PFSK-1 (cell line): ENCODE measurements at regions not wholly inside any gene's neighbourhood (a gene's known extent, or its start where the extent isn't known, plus 50 kb on each side); places are given as distances from the start of the nearest gene placed in this dataset.

Source experiments
- FOXP2 ChIP-seq: optimal IDR thresholded peaks from 2 replicates; pipeline ENCODE3; 2011; ENCODE audit warnings: borderline replicate concordance, control low read depth, inconsistent platforms; ENCODE audit not compliant: insufficient read depth; ENCODE audit errors: extremely low read length, extremely low read depth
- POLR2AphosphoS5 ChIP-seq: IDR thresholded peaks from 2 replicates; pipeline ENCODE4 v1.6.1; 2012; ENCODE audit warnings: low read depth, mild to moderate bottlenecking, control low read depth, low read length, moderate library complexity
- SIN3A ChIP-seq: IDR thresholded peaks from 2 replicates; pipeline ENCODE4 v1.6.1; 2012; ENCODE audit warnings: mild to moderate bottlenecking, low read length, moderate library complexity, borderline replicate concordance; ENCODE audit not compliant: insufficient read depth
- TAF1 ChIP-seq: IDR thresholded peaks from 2 replicates; pipeline ENCODE4 v1.6.1; 2012; ENCODE audit warnings: low read length, control low read depth, borderline replicate concordance; ENCODE audit not compliant: insufficient read depth
- TF ChIP-seq, protein P1 (sequence below), 2 experiments: IDR thresholded peaks; 2 replicates each; pipeline versions ENCODE4 v1.6.1 to v1.8.0; 2011 to 2012; ENCODE audit warnings: low read depth in 2 of 2, low read length in 2 of 2, control low read depth in 1 of 2, inconsistent platforms in 1 of 2, mild to moderate bottlenecking in 1 of 2, moderate library complexity in 1 of 2; ENCODE audit not compliant: insufficient read depth in 1 of 2

GRCh38 chr13:80666782-80667552 lies 326.0 kb upstream of the SPRY2 start:
- TF ChIP-seq POLR2AphosphoS5: no peak
- TF ChIP-seq FOXP2: no peak
- TF ChIP-seq, protein P1, sequence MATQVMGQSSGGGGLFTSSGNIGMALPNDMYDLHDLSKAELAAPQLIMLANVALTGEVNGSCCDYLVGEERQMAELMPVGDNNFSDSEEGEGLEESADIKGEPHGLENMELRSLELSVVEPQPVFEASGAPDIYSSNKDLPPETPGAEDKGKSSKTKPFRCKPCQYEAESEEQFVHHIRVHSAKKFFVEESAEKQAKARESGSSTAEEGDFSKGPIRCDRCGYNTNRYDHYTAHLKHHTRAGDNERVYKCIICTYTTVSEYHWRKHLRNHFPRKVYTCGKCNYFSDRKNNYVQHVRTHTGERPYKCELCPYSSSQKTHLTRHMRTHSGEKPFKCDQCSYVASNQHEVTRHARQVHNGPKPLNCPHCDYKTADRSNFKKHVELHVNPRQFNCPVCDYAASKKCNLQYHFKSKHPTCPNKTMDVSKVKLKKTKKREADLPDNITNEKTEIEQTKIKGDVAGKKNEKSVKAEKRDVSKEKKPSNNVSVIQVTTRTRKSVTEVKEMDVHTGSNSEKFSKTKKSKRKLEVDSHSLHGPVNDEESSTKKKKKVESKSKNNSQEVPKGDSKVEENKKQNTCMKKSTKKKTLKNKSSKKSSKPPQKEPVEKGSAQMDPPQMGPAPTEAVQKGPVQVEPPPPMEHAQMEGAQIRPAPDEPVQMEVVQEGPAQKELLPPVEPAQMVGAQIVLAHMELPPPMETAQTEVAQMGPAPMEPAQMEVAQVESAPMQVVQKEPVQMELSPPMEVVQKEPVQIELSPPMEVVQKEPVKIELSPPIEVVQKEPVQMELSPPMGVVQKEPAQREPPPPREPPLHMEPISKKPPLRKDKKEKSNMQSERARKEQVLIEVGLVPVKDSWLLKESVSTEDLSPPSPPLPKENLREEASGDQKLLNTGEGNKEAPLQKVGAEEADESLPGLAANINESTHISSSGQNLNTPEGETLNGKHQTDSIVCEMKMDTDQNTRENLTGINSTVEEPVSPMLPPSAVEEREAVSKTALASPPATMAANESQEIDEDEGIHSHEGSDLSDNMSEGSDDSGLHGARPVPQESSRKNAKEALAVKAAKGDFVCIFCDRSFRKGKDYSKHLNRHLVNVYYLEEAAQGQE (IDR thresholded peaks at IDR 0.05; ENCODE audit: insufficient read depth in 1 of 2, low read depth in 2 of 2, low read length in 2 of 2): no peak
- TF ChIP-seq SIN3A: no peak
- TF ChIP-seq TAF1: no peak

DNA sequence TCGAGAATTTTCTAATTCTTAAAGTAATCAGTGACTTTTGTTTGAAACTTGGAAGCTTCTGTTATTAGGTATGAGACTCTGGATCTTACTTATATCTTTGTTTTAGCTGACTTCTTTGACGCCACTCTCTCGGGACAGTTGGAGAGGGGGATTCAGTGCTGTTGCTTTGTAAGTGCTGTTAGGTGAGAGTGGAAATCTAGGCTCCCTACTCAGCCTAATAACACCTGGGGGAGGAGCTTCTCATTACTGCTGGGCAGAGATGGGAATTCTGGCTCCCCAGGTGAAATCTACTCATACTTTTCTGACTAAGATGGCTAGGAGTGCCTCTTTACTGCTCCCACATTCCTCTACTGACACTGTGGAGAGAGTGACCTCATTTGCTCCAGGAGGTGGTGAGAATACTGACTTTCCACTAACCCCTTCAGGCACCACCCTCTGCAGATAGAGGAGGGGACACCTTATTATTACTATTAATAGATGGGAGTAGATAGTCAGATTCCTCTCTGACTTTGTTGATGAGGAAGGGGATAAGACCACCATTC lies 324.9 kb upstream of the SPRY2 start:
- no peak for TF ChIP-seq FOXP2
- no peak for TF ChIP-seq TAF1
- TF ChIP-seq, protein P1 (IDR thresholded peaks at IDR 0.05; ENCODE audit: insufficient read depth in 1 of 2, low read depth in 2 of 2, low read length in 2 of 2): no peak
- TF ChIP-seq POLR2AphosphoS5: no peak
- TF ChIP-seq SIN3A: no peak

GRCh38 chr13:80664950-80665349 lies 324.0 kb upstream of the SPRY2 start:
- TF ChIP-seq SIN3A: no peak
- TF ChIP-seq, protein P1 (IDR thresholded peaks at IDR 0.05; ENCODE audit: insufficient read depth in 1 of 2, low read depth in 2 of 2, low read length in 2 of 2): no peak
- TF ChIP-seq TAF1: no peak
- TF ChIP-seq POLR2AphosphoS5: no peak
- TF ChIP-seq FOXP2: no peak

GRCh38 chr13:80663788-80664187 lies 322.9 kb upstream of the SPRY2 start:
- TF ChIP-seq, protein P1 (IDR thresholded peaks at IDR 0.05; ENCODE audit: insufficient read depth in 1 of 2, low read depth in 2 of 2, low read length in 2 of 2): no peak
- TF ChIP-seq TAF1: no peak
- no peak for TF ChIP-seq FOXP2
- TF ChIP-seq SIN3A: no peak
- no peak for TF ChIP-seq POLR2AphosphoS5

- no peak for TF ChIP-seq SIN3A
- TF ChIP-seq, protein P1 (IDR thresholded peaks at IDR 0.05; ENCODE audit: insufficient read depth in 1 of 2, low read depth in 2 of 2, low read length in 2 of 2): no peak
Observed at GRCh38 chr13:80658705-80659104, 317.8 kb upstream of the SPRY2 start.
